ENCODE measurements at regions not wholly inside any gene's neighbourhood (a gene's known extent, or its start where the extent isn't known, plus 50 kb on each side); places are given as distances from the start of the nearest gene placed in this dataset.

DNA sequence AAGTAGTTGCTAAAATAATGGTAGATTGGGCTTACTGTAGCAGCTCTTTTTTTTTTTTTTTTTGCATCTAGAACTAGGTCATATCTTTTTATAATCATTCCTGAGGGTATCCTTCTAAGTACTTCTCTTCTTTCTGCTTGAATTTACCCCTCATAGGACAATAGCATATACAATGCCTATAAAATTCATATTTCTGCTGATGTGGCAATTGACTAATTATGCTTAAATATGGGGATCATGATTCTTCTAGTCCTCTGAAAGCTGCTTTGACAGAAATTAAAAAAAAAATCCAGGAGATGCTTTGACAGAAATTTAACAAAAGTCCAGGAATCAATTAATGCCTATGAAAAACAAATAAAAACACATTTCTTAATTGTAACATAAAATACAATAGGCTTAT lies 358.4 kb downstream of the CCDC85A start:
- TF ChIP-seq, protein P1, sequence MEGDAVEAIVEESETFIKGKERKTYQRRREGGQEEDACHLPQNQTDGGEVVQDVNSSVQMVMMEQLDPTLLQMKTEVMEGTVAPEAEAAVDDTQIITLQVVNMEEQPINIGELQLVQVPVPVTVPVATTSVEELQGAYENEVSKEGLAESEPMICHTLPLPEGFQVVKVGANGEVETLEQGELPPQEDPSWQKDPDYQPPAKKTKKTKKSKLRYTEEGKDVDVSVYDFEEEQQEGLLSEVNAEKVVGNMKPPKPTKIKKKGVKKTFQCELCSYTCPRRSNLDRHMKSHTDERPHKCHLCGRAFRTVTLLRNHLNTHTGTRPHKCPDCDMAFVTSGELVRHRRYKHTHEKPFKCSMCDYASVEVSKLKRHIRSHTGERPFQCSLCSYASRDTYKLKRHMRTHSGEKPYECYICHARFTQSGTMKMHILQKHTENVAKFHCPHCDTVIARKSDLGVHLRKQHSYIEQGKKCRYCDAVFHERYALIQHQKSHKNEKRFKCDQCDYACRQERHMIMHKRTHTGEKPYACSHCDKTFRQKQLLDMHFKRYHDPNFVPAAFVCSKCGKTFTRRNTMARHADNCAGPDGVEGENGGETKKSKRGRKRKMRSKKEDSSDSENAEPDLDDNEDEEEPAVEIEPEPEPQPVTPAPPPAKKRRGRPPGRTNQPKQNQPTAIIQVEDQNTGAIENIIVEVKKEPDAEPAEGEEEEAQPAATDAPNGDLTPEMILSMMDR (IDR thresholded peaks at IDR 0.05; ENCODE audit: extremely low read depth in 1 of 2, insufficient read depth in 1 of 2, low read depth in 1 of 2, low read length in 2 of 2) = no peak
- TF ChIP-seq POLR2AphosphoS5 (IDR thresholded peaks at IDR 0.05; ENCODE audit: insufficient read depth, low read depth, low read length) = no peak
- TF ChIP-seq POLR2A (IDR thresholded peaks at IDR 0.05; ENCODE audit: low read depth, low read length) = no peak
- no peak for TF ChIP-seq EZH2 (IDR thresholded peaks at IDR 0.05; ENCODE audit: borderline replicate concordance, low read depth, low read length, severe bottlenecking)

All from endothelial cell of umbilical vein (primary cell).